Muscle of arm (tissue), 1 donor: ENCODE measurements at regions not wholly inside any gene's neighbourhood (a gene's known extent, or its start where the extent isn't known, plus 50 kb on each side); places are given as distances from the start of the nearest gene placed in this dataset.

Source experiments
- DNase-seq: peaks from one replicate; pipeline ENCODE4 v3.0.0-alpha.2; 2013

- DNase-seq: no peak
Observed at GRCh38 chr13:106621833-106622232, 53.9 kb upstream of the ARGLU1 start.

GRCh38 chr13:106619688-106620555, 52.0 kb upstream of the ARGLU1 start:
- DNase-seq: peak; percentile 57
